Glomerular endothelial cell (primary cell): ENCODE measurements at regions not wholly inside any gene's neighbourhood (a gene's known extent, or its start where the extent isn't known, plus 50 kb on each side); places are given as distances from the start of the nearest gene placed in this dataset.
A peak's percentile ranks its signal among the peaks of the same experiment; 100 is the strongest.

Experiments
- DNase-seq: peaks from one replicate; pipeline ENCODE4 v3.0.0-alpha.2; 2011; ENCODE audit warnings: low read depth, low spot score; ENCODE audit errors: extremely low read depth

- no peak for DNase-seq
These were observed 394.8 kb downstream of the NR2F1-AS1 start for GRCh38 chr5:93186076-93186682.

- no peak for DNase-seq
These were observed 397.0 kb downstream of the NR2F1-AS1 start for GRCh38 chr5:93184041-93184440.

- no peak for DNase-seq
These were observed 401.6 kb downstream of the NR2F1-AS1 start for GRCh38 chr5:93179466-93179865.

DNA sequence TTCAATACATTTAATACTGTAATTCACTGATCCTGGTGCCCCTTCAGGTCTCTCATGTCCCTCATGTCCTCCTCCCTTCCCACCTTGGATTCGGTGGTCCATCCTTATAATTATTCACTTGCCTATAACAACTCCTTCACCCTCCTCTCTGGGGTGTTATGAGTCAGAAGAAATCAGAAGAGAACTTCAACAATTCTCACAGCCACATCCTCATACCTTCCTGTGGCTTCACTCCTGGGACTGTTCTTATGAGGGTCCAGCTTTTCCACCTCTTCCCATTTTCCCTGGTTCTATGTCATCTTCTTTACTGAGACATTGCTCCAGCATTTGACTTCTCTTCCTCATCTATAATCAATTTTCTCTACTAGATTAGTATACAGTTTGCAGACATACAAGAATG, 406.1 kb downstream of the NR2F1-AS1 start:
- DNase-seq = no peak

DNA sequence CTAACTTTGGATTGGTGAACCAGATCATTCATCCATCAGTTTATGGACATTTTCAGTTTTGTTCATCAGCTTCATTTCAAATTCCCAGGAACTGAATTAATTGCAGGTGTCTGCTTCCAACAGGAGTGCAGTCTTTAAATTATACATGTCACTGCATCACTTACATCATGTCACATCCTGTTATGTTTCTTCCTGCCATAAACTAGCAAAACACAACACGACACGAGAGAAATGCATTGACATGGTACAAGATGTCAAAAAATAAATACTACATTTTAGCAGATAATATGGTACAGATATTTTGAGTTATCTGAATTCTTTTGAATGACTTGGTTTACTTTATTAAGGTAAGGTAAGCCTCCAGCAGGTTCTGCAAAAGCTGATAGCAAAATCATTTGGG, 415.5 kb downstream of the NR2F1-AS1 start:
- no peak for DNase-seq

- no peak for DNase-seq
These were observed 416.3 kb downstream of the NR2F1-AS1 start for GRCh38 chr5:93164690-93165089.

GRCh38 chr5:93163010-93163663, 417.9 kb downstream of the NR2F1-AS1 start:
- peak; percentile 88 for DNase-seq

GRCh38 chr5:93161661-93162654, 419.1 kb downstream of the NR2F1-AS1 start:
- DNase-seq = no peak

DNA sequence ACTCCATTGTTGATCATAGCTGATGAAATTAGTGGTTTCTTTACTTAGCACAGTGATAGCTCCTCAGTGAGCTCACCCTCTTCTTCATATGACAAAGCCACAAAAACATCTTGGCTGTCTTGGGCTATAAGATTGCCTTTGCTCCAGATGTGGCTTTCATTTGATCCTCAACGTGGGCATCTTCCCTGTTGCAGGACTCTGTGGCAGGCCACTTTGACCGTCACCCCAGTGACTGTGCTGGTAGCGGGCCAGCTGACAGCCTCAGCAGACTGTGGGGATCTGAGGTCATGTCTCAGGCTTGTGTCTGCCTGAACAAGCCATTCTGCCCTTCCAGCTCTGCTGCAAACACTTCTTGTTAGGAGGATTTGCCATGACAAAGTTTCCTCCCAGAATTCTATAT, 422.2 kb downstream of the NR2F1-AS1 start:
- no peak for DNase-seq

- no peak for DNase-seq
These were observed 424.5 kb downstream of the NR2F1-AS1 start for GRCh38 chr5:93156566-93156965.

DNA sequence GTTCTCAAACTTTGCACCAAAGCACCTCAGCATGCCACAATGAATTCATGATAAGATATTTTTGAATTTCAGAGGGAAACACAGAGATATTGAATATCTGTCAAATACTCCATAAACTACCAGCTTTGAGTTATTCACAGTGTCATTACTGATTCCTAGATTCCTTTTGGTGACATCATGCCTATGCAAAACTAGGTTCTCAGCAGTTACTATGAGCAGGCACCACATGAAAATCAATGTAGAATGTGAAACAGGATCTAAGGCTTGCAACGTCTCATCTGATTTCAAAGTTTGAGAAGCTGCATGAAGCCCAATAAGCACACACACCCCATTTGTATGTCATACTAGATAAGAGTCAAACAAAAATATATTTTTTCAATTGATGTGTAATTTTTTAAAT, 426.5 kb downstream of the NR2F1-AS1 start:
- DNase-seq = no peak

GRCh38 chr5:93153461-93153860, 427.6 kb downstream of the NR2F1-AS1 start:
- no peak for DNase-seq

DNA sequence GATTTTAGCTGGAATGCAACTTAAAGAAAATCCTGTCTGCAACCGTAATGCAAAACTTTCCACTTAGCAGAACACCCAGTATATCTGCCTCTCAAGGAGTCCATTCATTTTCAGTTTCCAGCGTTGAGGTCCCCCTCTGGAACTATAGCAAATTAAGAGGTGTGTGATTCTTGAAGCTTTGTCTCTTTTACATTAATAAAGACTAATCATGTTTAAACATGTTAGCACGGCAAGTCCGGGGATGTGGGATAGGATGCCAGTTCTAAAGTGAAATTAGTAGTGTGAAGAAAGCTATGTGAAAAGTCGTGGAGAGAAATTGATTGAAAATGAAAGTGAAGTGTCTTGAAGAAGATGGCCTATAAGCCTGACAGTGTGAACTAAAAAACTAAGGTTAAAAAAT, 429.1 kb downstream of the NR2F1-AS1 start:
- no peak for DNase-seq

GRCh38 chr5:93151121-93151520, 429.9 kb downstream of the NR2F1-AS1 start:
- no peak for DNase-seq

DNA sequence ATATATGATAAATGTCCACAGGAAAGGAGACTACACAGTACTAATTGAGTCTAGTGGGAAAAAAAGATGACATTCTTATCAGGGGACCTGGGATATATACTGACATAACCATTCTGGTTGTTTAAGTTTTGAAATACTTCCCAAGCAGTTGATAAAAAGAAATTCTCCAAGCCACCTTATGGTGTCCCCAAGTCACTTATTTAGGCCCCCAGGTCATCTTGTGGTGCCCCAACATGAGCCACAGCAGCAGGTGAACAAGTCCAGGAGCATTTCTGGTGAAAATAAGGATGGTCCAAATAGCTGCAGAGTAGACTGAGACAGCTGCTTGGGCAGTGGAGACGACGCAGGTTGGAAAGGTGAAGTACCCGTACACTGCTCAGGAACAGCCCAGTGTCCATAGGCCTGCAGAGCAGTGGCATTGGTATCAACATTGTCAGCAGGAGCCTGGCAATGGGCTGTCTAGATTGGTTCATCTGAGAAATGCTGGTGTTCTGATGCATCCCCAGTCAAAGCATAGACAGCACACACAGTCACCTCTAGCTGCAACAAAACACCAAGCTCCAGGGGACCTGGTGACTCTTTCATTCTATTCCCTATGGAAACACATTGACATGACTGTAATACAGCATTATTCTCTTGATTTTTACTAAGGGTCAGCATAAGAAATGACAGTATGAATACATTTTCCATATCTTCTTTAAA, 430.6 kb downstream of the NR2F1-AS1 start:
- no peak for DNase-seq

- DNase-seq = no peak
These were observed 435.3 kb downstream of the NR2F1-AS1 start for GRCh38 chr5:93145767-93146166.

- DNase-seq = no peak
These were observed 436.0 kb downstream of the NR2F1-AS1 start for GRCh38 chr5:93145019-93145418.

- DNase-seq = no peak
These were observed 439.1 kb downstream of the NR2F1-AS1 start for GRCh38 chr5:93141969-93142368.

- no peak for DNase-seq
These were observed 450.2 kb downstream of the NR2F1-AS1 start for GRCh38 chr5:93130624-93131490.

- DNase-seq = no peak
These were observed 454.4 kb downstream of the NR2F1-AS1 start for GRCh38 chr5:93126634-93127033.
